GM19099 (cell line): ENCODE measurements at regions not wholly inside any gene's neighbourhood (a gene's known extent, or its start where the extent isn't known, plus 50 kb on each side); places are given as distances from the start of the nearest gene placed in this dataset.

Experiments used
- POLR2A ChIP-seq: IDR thresholded peaks from 3 replicates; pipeline ENCODE4 v1.6.1; 2011; ENCODE audit warnings: low read depth; ENCODE audit not compliant: insufficient read length; ENCODE audit errors: extremely low read depth

DNA sequence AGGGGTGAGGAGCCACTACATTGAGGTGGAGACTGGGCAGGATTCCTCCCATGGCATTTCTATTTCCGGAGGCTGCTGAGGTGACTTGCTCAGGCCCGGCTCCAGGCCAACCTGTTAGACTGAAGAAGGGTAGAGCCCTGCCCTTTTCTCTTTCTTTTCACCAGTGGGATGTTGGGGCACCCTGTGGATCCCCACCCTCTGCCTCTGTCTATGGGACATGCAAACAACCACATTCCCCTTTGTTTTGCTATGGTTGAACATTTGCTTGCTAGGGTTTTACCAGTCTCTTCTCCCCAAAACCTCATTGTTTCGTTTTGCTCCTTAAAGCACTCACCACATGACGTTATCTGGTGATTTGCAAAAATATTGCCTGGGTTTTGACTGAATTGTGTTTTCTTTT lies 183.3 kb downstream of the ARL4C start:
- no peak for TF ChIP-seq POLR2A

DNA sequence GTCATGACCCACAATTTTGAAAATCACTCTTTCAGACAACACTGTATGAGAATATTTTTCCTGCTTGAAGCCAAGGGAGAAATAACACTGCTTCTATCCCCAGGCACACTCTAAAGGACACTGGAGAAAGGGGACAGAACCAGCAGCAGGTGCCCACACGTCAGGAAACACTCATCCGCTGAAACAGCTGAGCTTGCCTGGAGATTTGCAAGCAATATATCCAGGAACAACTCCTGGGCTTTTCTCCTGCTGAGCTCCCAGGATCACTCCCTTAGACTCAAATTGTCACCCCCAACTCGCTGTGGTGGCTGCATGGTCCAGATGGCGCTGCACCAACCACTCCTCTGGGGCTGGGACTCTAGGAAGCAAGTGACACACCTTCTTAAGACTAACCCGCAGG lies 186.7 kb downstream of the ARL4C start:
- TF ChIP-seq POLR2A, result no peak

- TF ChIP-seq POLR2A, result no peak
These were observed 187.4 kb downstream of the ARL4C start for GRCh38 chr2:234309431-234309830.

DNA sequence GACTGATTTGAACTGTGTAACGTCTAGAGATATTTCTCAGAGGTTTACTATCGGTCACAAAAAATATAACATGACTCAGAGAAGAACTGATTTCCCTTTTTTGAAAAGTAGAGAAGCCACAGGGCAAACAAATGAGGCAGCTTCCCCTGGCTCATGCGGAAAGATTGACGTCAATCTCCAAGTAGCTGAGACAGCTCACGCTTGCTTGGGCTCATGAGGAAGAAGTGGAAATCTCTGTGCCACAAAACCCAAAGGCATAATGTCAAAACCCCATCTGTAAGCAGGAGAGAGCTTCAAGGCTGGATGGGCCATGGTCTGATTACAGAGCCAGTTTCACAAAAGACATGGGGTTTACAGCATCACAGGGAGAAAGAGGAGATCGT lies 188.1 kb downstream of the ARL4C start:
- TF ChIP-seq POLR2A, result no peak

DNA sequence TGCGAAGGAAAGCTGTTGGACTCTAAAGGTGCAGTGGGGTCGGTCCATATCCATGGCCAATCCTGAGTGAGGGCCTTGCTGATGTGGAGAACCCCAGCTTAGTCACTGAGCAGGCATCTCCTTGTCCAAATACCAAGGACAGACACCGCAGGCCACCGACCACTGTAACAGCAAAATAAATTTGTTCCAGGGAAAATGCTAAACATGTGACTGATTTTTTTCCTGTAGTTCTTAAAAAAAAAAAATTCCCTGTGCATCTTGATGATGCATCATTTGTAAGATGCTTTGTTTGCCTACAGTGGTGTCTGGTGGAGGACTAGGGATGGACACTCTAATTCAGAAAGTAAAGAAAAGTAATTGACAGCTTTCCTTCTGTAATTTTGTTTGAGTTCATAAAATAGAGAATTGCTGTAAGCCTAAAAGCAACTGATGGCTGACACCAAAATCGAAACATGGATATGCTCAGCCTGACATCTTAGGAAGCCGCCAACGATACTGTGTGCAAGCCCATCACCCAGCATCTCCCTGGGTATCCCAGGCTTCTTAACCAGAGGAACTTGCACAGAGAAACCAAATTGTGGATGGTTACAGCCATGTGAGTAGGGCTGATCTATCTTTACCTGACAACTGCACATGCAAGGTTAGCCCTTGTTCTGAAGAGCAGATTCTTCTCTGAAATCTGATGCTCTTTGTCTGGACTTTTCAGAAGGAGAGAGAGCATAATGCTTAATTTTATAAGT lies 188.6 kb downstream of the ARL4C start:
- no peak for TF ChIP-seq POLR2A

- no peak for TF ChIP-seq POLR2A
These were observed 189.4 kb downstream of the ARL4C start for GRCh38 chr2:234307322-234307961.

GRCh38 chr2:234306426-234307173 lies 190.3 kb downstream of the ARL4C start:
- TF ChIP-seq POLR2A, result no peak

- TF ChIP-seq POLR2A, result no peak
These were observed 191.0 kb downstream of the ARL4C start for GRCh38 chr2:234305846-234306245.

DNA sequence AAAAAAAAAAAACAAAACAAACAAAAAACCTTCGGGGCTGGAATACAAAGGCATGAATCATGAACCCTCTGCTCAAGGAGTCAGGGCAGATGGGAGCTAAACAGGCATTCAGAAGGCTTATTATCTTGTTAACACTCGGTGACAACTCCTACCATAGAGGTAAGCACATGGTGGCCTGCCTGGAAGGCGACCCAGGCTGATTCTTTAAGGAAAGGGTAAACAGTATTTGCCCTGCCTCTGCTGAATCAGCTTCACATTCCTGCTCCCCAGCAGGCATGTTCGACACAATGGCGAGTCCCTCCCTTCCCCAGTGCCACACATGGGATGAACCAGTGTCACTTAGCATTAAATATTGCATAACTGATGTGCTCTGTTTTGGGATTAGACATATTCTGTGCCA lies 191.9 kb downstream of the ARL4C start:
- no peak for TF ChIP-seq POLR2A

GRCh38 chr2:234302664-234302991 lies 194.3 kb downstream of the ARL4C start:
- no peak for TF ChIP-seq POLR2A

DNA sequence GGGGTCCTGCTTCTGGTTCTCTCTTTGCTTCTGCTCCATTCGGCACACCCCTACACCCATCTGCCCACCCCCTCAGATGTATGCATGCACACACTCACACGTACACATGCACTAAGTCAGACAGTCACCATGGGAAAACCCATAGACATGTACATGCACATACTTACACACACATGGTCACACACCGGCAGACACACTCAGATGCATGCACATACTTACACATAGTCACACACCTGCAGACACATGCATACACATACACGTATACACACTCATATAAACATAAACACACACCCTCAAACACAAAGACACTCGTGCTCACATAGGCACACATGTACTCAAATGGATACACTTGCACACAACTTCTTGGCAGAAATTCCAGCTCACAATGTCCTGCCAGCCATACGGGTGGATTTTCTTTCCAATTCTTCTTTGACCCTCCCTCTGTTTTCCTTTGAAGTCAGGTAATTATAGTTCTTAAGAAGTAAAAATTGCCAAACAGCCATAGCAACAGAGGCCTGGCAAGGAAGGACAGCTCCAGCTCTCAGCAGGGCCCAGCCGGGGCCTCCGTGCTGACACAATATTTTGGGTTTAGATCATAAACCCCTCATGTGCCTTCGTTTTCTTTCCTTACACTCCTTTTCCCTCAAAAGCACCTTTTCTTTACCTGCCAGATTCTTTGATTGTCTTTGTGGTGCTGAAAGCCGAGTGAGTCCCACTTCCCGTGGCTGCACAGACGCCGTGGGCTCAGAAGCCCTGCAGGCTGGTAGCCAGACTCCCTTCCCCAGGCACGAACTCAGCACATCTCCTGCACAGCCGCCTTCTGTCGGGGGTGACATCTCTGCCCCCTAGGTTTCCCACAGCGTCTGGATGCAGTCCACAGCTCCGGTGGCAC lies 195.7 kb downstream of the ARL4C start:
- TF ChIP-seq POLR2A, result no peak

DNA sequence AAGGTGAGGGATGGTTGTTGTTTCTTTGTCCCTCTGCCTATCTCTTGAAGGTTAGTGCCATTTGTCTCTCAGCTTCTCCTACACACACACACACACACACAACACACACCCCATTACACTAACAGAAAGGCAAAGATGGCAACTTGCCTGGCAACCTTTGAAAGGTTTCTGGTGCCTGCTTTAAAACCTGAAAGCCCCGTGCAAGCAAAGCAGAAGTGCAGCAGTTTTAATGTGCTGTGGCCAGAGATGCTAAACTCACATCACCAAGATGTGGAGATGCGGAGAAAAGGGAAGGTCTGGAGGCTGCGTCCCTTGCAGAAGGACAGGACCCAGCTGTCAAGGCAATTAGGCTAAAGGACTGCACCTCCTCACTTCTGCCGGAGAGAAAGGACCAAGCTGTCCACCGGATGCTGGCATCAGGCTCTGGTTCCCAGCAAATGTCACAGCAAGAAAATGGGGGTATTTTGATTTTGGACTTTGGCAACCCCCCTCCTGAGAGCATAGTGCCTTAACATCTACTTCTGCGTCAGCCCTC lies 196.4 kb downstream of the ARL4C start:
- no peak for TF ChIP-seq POLR2A

DNA sequence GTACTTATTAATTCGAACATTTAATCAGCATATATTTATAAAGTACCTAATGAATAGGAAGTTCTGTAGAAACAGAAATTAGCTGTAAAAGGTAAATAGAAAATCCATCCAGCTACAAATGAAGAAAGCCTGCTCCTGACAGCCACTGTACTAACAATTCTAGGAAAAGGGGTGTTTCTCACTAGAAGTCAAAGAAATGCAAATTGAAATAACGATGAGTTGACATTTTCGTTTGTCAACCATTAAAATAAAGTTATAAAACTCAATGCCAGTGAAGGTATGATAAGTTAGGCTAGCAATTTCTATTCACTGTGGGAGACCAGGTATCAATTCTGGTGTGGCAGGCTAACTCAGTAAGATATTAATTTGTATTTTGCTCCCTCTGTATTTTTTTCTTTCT lies 198.0 kb downstream of the ARL4C start:
- no peak for TF ChIP-seq POLR2A

DNA sequence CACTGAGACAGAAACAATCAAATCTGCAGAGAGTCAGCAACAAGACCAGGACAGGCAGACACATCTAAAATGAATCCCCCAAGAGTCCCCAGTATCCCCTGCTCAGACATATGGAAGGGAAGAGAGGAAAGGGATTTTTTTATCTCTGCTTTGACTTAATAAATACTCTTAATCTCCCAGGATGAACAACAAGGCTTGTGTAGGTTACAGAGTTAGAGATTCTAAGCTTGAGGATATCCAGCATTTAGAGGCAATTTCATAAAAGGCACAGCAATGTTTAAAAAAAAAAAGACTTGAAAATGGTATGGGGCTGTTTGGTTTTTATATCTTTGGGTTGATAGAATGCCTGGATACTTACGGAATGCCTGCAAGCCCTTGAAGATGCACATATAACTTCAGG lies 199.9 kb downstream of the ARL4C start:
- TF ChIP-seq POLR2A, result no peak

DNA sequence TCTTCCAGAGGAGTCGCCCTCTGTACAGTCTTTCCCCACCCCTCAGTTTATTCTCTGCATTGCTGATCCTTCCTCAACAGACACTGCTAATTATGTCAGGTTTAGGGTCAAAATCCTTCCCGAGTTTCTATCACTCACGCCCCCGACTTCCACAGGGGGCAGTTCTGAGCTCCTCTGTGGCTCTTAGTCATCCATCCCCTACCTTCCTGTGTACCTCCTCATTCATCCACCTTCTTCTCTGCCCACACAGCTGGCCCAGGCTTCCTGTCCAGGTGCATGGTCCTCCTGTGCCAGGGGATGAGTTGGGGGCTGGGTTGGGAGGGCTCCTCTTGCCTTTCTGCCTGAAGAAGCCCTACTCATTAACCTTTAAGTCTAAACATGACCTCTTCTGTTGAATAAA lies 202.9 kb downstream of the ARL4C start:
- TF ChIP-seq POLR2A, result no peak
